Activated CD8-positive, alpha-beta T cell treated with anti-CD3 and anti-CD28 coated beads for 36 hours (primary cell): ENCODE measurements at regions not wholly inside any gene's neighbourhood (a gene's known extent, or its start where the extent isn't known, plus 50 kb on each side); places are given as distances from the start of the nearest gene placed in this dataset.

Experiments
- ATAC-seq: fragments of 200-7000 bp; cut with Tn5 transposase; one replicate; pipeline ENCODE4 v1.10.0; 2021; ENCODE audit warnings: mild to moderate bottlenecking, moderate library complexity
- CTCF ChIA-PET: fragments of 350-600 bp; sonication (Branson Sonifier 250); formaldehyde crosslinking; loops from one replicate; lab custom pipeline; 2021; ENCODE audit warnings: antibody characterized with exemption; lab: Charles Lee
- POLR2A ChIA-PET: fragments of 350-600 bp; sonication (Branson Sonifier 250); formaldehyde crosslinking; loops from one replicate; lab custom pipeline; 2021; ENCODE audit warnings: antibody characterized with exemption; lab: Charles Lee
- DNase-seq: peaks from one replicate; pipeline ENCODE4 v3.0.0-alpha.2; 2020
- H3K27ac Mint-ChIP-seq: one replicate; pipeline ENCODE4 v1.8.0; 2021; ENCODE audit warnings: mild to moderate bottlenecking, mixed read lengths
- H3K27me3 Mint-ChIP-seq: one replicate; pipeline ENCODE4 v1.8.0; 2021; ENCODE audit warnings: mixed read lengths
- H3K36me3 Mint-ChIP-seq: one replicate; pipeline ENCODE4 v1.8.0; 2021; ENCODE audit warnings: low read depth, mixed read lengths
- H3K4me1 Mint-ChIP-seq: one replicate; pipeline ENCODE4 v1.8.0; 2021; ENCODE audit warnings: low read depth, mixed read lengths
- H3K4me3 Mint-ChIP-seq: one replicate; pipeline ENCODE4 v1.8.0; 2021; ENCODE audit warnings: mild to moderate bottlenecking, moderate library complexity, mixed read lengths
- H3K9me3 Mint-ChIP-seq: one replicate; pipeline ENCODE4 v1.8.0; 2021; ENCODE audit warnings: mixed read lengths
- CTCF ChIP-seq: fragments of 200-600 bp; IDR thresholded peaks from one replicate; pipeline ENCODE4 v1.8.0; 2022; ENCODE audit warnings: antibody characterized with exemption, mild to moderate bottlenecking
- intact Hi-C: fragments of 100-400 bp; cut with micrococcal nuclease; formaldehyde crosslinking; loops from one replicate; pipeline ENCODE4 v1.10.0; 2022

- H3K36me3 Mint-ChIP-seq: no peaks in the 10 kb centered on the region
- H3K27ac Mint-ChIP-seq: no peak overlapping the region
- no peak for ATAC-seq
- POLR2A ChIA-PET: no interaction called here
- no peak for TF ChIP-seq CTCF
- CTCF ChIA-PET: interaction anchor here (0.6 to 1.2 kb wide), 3 partner anchors 147 to 309 kb away, joined by 3 read pairs; partner anchors contain the start of gene ATAD1
- H3K27me3 Mint-ChIP-seq: peaks cover 3% of the 10 kb centered on the region
- H3K9me3 Mint-ChIP-seq: no peaks in the 10 kb centered on the region
- H3K4me1 Mint-ChIP-seq: peaks cover 15% of the 10 kb centered on the region
- H3K4me3 Mint-ChIP-seq: no peak overlapping the region
- intact Hi-C loops: no loop called here
- DNase-seq: no peak
Measured at GRCh38 chr10:88080213-88080612, 216.8 kb downstream of the PTEN start.

- Mint-ChIP-seq H3K27me3 (peaks cover 5% of the 10 kb centered on the region), H3K4me1 (peaks cover 7% of the 10 kb centered on the region), H3K27ac (no peak overlapping the region), H3K9me3 (no peaks in the 10 kb centered on the region), H3K4me3 (no peak overlapping the region), H3K36me3 (no peaks in the 10 kb centered on the region)
- TF ChIP-seq CTCF: no peak
- ChIA-PET POLR2A (interaction anchor here (0.7 to 0.8 kb wide), 2 partner anchors 10 to 16 kb away, joined by 3 to 4 read pairs; no protein-coding TSS in a partner anchor), CTCF (interaction anchor here (0.6 kb wide), 1 partner anchor 210 kb away, joined by 3 read pairs; no protein-coding TSS in a partner anchor)
- DNase-seq: no peak
- ATAC-seq: no peak
- intact Hi-C loops: no loop called here
Measured at GRCh38 chr10:88081457-88082054, 218.1 kb downstream of the PTEN start.

DNA sequence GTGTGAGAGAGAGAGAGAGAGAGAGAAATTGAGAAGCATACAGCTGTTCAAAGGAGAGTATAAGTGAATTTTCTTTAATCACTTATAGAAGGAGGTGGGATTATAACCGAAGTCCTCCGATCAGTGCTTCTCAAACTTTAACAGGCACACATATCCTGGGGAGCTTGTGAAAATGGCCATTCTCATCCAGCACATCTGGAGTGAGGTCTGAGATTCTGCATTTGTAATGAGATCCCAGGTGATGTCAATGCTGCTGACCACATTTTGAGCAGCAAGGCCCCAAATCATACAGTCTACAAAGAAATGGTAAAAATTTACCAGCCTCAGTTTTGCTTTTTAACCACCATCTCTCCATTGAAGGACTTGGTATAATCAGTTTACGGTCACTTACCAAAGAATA, 219.0 kb downstream of the PTEN start:
- H3K27me3 Mint-ChIP-seq: peaks cover 6% of the 10 kb centered on the region
- H3K4me1 Mint-ChIP-seq: peaks cover 6% of the 10 kb centered on the region
- no peak overlapping the region for H3K4me3 Mint-ChIP-seq
- CTCF ChIA-PET: interaction anchor here (0.6 to 1.5 kb wide), 3 partner anchors 9 to 211 kb away, joined by 3 to 4 read pairs (median 3); no protein-coding TSS in a partner anchor
- ATAC-seq (no peak), DNase-seq (no peak)
- POLR2A ChIA-PET: interaction anchor here (0.8 kb wide), 1 partner anchor 17 kb away, joined by 4 read pairs; no protein-coding TSS in a partner anchor
- no peaks in the 10 kb centered on the region for H3K36me3 Mint-ChIP-seq
- no peak overlapping the region for H3K27ac Mint-ChIP-seq
- intact Hi-C loops: no loop called here
- H3K9me3 Mint-ChIP-seq: no peaks in the 10 kb centered on the region
- TF ChIP-seq CTCF: no peak

- ATAC-seq (no peak), DNase-seq (no peak)
- H3K9me3 Mint-ChIP-seq: no peaks in the 10 kb centered on the region
- H3K27me3 Mint-ChIP-seq: peaks cover 6% of the 10 kb centered on the region
- ChIA-PET POLR2A (no interaction called here), CTCF (interaction anchor here (1.4 to 1.5 kb wide), 2 partner anchors 10 to 30 kb away, joined by 3 to 4 read pairs; no protein-coding TSS in a partner anchor)
- intact Hi-C loops: no loop called here
- peaks cover 6% of the 10 kb centered on the region for H3K4me1 Mint-ChIP-seq
- H3K36me3 Mint-ChIP-seq: no peaks in the 10 kb centered on the region
- no peak for TF ChIP-seq CTCF
- no peak overlapping the region for H3K4me3 Mint-ChIP-seq
- H3K27ac Mint-ChIP-seq: no peak overlapping the region
Measured at GRCh38 chr10:88082806-88083596, 219.6 kb downstream of the PTEN start.

GRCh38 chr10:88083597-88083989, 220.2 kb downstream of the PTEN start:
- CTCF ChIA-PET: interaction anchor here (1.4 to 1.5 kb wide), 2 partner anchors 10 to 30 kb away, joined by 3 to 4 read pairs; no protein-coding TSS in a partner anchor
- no peaks in the 10 kb centered on the region for H3K36me3 Mint-ChIP-seq
- POLR2A ChIA-PET: no interaction called here
- no peak overlapping the region for H3K4me3 Mint-ChIP-seq
- DNase-seq (no peak), ATAC-seq (no peak)
- no peak for TF ChIP-seq CTCF
- peaks cover 6% of the 10 kb centered on the region for H3K4me1 Mint-ChIP-seq
- intact Hi-C loops: no loop called here
- no peak overlapping the region for H3K27ac Mint-ChIP-seq
- peaks cover 6% of the 10 kb centered on the region for H3K27me3 Mint-ChIP-seq
- no peaks in the 10 kb centered on the region for H3K9me3 Mint-ChIP-seq
